Erythroblast (primary cell): ENCODE measurements at regions not wholly inside any gene's neighbourhood (a gene's known extent, or its start where the extent isn't known, plus 50 kb on each side); places are given as distances from the start of the nearest gene placed in this dataset.

Experiments
- GATA1 ChIP-seq: IDR thresholded peaks from 2 replicates; pipeline ENCODE4 v1.6.1; 2011; ENCODE audit warnings: low read depth, mild to moderate bottlenecking, control low read depth, low read length, moderate library complexity
- POLR2A ChIP-seq: IDR thresholded peaks from 2 replicates; pipeline ENCODE4 v1.6.1; 2011; ENCODE audit warnings: mild to moderate bottlenecking, low read length

GRCh38 chr12:65594409-65594808 lies 229.9 kb upstream of the HMGA2 start:
- no peak for TF ChIP-seq POLR2A
- no peak for TF ChIP-seq GATA1
